GM18520 (cell line): ENCODE measurements at regions not wholly inside any gene's neighbourhood (a gene's known extent, or its start where the extent isn't known, plus 50 kb on each side); places are given as distances from the start of the nearest gene placed in this dataset.
"Not testable (repeated sequence)": the region's sequence is repeated elsewhere in the genome, so short reads cannot be mapped to it uniquely, and the experiment has no call there.

Experiments used
- ATAC-seq: cut with Tn5 transposase; IDR thresholded peaks from one replicate; pipeline ENCODE4 v1.9.1; 2021; ENCODE audit not compliant: unreplicated experiment

DNA sequence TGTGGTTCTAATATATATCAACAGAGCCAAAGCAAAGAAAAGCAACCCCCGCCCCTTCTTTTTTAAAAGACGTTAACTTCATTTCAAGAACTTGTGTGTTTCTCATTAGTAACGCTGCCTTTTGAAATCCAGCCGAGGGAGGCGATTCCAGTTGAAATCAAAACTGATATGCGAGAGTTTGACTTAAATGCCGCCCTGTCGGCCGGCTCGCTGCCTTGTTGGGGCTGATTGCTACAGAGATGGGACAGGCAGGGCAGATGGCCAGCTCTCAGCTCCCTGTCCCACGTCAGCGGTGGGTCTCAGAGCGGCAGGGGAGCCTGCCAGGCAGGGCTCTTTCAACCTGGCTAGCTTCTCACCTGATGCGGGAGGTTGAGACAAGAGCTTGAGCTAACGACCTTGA lies 51.9 kb upstream of the ALX4 start:
- ATAC-seq: no peak

- ATAC-seq: no peak
Observed at GRCh38 chr11:44363116-44363515, 53.2 kb upstream of the ALX4 start.

GRCh38 chr11:44364596-44364995 lies 54.7 kb upstream of the ALX4 start:
- no peak for ATAC-seq

- ATAC-seq: no peak
Observed at GRCh38 chr11:44365616-44366015, 55.7 kb upstream of the ALX4 start.

DNA sequence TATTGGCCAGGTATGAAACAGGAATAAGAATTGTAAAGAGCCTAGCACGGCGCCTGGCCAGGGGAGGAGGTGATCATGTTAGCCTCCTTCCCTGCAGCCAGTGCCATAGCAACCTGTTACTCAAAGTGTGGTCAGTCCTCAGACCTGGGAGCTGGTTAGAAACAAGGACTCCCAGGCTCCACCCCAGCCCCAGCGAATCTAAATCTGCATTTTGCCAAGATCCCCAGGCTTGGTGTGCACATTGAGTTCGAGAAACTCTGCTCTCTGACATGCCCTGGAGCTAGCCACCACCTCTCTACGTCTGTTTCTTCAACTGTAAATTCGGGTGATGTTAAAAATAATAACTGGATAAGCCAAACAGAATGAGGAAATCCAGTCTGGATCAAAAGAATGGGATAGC lies 56.1 kb upstream of the ALX4 start:
- ATAC-seq: no peak

GRCh38 chr11:44366741-44367140 lies 56.8 kb upstream of the ALX4 start:
- ATAC-seq: no peak

DNA sequence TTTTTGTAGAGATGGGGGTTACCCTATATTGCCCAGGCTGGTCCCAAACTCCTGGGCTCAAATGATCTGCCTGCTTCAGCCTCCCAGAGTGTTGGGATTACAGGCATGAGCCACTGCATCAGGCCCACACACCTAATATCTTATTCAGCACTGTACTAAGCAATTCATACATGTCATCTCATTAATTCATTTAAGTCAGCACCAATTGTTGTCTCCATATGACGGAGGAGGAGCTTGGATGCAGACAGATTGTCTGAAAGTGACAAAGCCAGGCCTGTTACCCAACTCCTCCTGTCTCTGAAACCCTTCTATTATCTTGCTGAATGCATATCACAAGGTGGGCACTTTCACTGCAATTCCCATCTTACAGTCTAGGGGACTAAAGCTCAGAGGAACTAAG lies 57.5 kb upstream of the ALX4 start:
- no peak for ATAC-seq

DNA sequence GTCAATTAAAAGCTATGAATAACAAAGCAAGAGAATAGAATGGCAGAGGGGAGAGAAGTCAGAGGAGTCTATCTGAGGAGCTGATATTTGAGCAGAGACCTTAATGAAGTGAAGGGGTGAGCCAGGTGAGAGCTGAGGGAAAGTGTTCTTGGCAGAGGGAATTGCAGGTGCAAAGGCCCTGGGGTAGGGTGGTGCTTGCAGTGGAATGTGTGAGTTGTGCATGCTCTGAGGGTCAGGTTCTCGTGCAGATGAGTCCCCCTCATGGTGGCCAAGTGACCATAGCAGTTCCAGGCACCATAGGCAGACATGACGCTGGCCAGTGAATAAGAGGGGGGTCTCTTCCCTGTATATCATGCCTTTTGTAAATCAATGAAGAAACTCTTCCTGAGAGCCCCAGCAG lies 58.9 kb upstream of the ALX4 start:
- no peak for ATAC-seq

GRCh38 chr11:44371042-44371441 lies 61.1 kb upstream of the ALX4 start:
- ATAC-seq: not testable (repeated sequence)

- no peak for ATAC-seq
Observed at GRCh38 chr11:44371706-44372105, 61.8 kb upstream of the ALX4 start.

GRCh38 chr11:44372989-44373388 lies 63.0 kb upstream of the ALX4 start:
- ATAC-seq: no peak

DNA sequence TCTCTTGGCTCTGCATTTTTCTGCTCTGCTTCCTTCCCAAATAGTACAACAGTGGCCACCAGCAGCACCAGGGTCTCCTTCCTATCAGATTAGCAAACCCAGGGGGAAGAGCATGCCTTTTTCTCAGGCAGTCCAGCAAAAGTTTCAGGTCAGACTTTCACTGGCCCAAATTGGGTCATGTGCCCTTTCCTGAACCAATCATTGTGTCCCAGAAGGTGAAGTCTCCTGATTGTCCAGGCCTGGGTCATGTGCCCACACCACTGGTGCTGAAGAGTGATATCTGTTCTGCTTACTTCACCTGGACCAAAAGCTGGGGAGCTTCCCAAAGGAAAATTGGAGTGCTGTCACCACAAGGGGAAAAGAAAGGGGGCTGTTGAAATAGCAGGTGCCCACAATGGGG lies 64.1 kb upstream of the ALX4 start:
- ATAC-seq: no peak

DNA sequence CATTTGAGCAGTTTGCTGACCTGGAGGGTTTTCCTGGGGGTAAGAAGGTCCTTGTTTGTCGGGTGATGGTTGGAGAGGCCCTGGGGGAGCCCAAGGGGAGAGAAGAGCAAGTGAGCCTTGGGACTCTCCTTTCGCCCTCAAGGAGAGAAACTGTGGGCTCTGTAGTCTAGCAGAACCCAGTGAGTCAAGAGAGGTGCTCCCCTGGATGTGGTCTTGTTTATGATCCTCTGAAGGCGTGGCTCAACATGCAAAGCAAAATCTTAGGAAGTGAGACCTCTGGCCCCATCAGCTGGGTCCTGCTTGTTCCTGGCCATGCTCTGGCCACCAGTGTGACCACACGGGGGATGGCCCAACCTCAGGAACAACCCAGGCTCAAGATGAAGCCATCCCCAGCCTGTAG lies 66.5 kb upstream of the ALX4 start:
- no peak for ATAC-seq

GRCh38 chr11:44377121-44377520 lies 67.2 kb upstream of the ALX4 start:
- no peak for ATAC-seq

GRCh38 chr11:44377914-44378321 lies 68.0 kb upstream of the ALX4 start:
- no peak for ATAC-seq

DNA sequence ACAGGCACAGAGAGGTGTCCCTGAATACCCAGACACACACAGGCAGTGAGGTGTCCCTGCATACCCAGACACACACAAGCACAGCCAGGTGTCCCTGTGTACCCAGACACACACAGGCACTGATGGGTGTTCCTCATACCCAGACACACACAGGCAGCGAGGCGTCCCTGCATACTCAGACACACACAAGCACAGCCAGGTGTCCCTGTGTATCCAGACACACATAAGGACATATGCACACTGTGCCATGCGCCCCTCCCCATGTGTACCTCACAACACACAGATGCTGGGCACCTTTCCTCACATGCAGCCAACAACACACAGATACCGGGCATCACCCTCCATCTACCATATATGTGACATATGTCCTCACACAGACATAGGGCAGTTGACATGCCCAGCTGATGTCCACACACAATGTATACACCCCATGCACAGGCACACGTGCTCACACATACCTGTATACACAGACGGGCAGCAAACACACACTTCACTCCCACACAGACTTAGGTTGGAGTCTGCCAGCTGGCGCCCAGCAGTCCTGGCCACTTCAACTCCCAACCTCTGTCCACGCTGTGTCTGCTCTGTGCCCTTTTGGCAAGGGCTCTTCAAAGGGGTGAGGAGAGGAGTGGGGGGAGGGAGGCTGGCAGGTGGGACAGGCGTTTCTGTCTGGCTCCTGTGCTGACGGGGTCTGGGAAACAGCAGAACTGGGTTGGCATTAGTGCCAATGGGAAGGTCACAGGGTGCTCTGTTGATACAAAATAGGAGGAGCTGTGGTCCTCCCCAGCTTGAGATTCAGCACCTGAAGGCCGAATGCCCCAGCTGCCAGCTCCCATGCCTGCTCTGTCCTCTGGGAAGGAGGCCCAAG lies 69.4 kb upstream of the ALX4 start:
- no peak for ATAC-seq

GRCh38 chr11:44380009-44380313 lies 70.0 kb upstream of the ALX4 start:
- ATAC-seq: no peak

DNA sequence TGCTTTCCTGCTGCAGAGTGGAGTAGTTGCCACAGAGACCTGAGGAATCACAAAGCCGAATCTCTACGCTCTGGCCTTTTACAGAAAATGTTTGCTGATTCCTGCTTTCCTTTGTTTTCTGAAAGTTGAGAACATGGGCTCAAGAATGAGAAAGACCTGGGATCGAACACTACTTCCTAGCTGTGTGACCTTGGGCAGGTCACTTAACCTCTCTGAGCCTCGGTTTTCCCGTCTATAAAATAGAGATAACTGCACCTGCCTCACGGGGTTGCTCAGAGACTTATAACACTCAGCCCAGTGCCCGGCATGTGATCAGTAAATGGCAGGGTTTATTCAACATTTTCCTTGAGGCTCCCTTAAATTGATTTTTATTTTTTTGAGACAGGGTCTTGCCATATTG lies 70.9 kb upstream of the ALX4 start:
- no peak for ATAC-seq

DNA sequence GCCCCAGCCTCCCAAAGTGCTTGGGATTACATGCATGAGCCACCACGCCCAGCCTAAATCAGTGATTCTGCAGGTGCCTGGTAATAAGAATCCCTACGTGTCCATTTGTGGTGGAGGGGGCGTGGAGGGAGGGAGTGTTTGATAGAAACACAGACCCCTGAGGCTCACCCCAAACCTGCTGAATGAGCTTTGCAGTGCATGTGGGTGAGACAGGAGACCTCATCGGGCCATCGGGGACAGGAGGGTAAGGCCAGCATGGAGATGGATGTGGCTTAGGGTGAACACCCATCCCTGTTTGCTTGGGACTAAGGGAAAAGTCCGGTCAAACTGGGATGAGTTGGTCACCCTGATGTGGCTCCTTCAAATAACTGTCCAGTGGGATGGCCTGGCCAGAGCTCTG lies 71.3 kb upstream of the ALX4 start:
- ATAC-seq: no peak

- no peak for ATAC-seq
Observed at GRCh38 chr11:44382118-44382517, 72.2 kb upstream of the ALX4 start.

DNA sequence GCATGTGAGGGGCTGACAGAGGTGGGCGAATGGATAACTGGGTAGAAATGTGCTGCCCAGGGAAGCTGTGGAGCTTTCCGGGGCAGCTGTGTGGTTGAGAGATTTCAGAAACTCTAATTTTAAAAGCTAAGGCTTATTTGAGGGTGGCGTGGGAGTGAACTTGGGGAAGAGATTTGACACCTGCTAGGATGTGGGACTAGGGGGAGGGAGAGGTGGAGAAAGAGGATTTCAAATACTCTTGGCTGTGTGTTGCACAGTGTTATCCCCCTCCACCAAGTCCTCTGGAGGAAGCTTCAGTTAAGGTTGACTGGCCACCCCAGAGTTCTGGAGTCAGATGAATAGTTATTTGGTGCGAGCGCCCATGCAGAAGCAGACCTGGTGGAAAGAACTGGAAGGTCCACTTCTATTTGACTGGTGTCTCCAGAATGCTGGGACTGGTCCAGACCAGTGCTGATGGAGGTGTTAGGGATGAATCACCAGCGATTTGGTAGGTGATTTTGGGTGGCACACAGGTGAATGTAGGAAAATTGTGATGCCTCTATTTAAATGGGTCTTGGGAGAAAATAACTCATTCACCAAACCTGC lies 72.8 kb upstream of the ALX4 start:
- no peak for ATAC-seq

- no peak for ATAC-seq
Observed at GRCh38 chr11:44383246-44383645, 73.3 kb upstream of the ALX4 start.

- no peak for ATAC-seq
Observed at GRCh38 chr11:44387415-44387814, 77.5 kb upstream of the ALX4 start.
